DOHH2 (cell line): ENCODE measurements at regions not wholly inside any gene's neighbourhood (a gene's known extent, or its start where the extent isn't known, plus 50 kb on each side); places are given as distances from the start of the nearest gene placed in this dataset.

Experiments used
- EZH2phosphoT487 ChIP-seq: fragments of 200-600 bp; sonication (generic); IDR thresholded peaks from 2 replicates; pipeline ENCODE4 v1.6.1; 2017; ENCODE audit warnings: borderline replicate concordance, mild to moderate bottlenecking, antibody characterized with exemption, low read length, moderate library complexity, mixed read lengths
- TF ChIP-seq, protein P1 (sequence below): fragments of 200-600 bp; sonication (generic); IDR thresholded peaks from one replicate; pipeline ENCODE4 v1.5.1; 2014; ENCODE audit warnings: antibody characterized with exemption, mild to moderate bottlenecking, low read depth, low read length; ENCODE audit not compliant: poor library complexity, severe bottlenecking

DNA sequence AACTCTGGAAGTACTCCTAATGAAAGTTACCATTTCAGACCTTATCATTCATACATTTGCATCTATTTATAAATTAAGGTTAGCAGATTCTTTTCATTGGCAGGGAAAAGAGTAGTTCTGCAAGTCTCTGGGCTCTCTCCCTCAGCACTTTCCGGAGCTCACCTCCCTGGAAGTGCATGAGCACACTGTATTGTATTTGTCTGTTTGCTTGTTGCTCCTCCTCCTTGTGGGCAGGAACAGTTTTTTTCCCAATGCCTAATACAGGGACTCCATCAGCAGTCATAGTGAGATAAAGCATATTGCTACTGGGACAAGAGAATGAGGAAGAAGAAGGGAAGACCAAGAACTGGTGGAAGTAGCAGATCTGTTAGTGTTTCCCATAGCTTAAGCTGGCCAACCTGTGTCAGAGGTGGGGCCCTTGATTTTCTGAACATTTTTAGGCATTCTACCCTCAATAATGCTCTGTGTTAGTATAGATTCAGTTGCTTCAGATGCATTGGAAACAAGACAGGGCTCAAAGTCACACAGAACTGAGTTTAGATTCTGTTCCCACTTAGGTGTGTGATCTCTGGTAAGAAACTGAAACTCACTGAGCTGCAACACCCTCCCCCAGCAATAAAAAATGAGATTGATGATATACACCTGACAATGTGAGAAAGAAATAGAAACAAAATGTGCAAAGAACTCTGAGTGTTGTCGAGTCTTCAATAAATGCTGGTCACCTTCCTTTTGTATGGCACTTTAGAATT is 407.8 kb downstream of the TUSC7 start:
- TF ChIP-seq, protein P1, sequence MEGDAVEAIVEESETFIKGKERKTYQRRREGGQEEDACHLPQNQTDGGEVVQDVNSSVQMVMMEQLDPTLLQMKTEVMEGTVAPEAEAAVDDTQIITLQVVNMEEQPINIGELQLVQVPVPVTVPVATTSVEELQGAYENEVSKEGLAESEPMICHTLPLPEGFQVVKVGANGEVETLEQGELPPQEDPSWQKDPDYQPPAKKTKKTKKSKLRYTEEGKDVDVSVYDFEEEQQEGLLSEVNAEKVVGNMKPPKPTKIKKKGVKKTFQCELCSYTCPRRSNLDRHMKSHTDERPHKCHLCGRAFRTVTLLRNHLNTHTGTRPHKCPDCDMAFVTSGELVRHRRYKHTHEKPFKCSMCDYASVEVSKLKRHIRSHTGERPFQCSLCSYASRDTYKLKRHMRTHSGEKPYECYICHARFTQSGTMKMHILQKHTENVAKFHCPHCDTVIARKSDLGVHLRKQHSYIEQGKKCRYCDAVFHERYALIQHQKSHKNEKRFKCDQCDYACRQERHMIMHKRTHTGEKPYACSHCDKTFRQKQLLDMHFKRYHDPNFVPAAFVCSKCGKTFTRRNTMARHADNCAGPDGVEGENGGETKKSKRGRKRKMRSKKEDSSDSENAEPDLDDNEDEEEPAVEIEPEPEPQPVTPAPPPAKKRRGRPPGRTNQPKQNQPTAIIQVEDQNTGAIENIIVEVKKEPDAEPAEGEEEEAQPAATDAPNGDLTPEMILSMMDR: no peak
- TF ChIP-seq EZH2phosphoT487: no peak
